NCI-H1417 (cell line): ENCODE measurements at regions not wholly inside any gene's neighbourhood (a gene's known extent, or its start where the extent isn't known, plus 50 kb on each side); places are given as distances from the start of the nearest gene placed in this dataset.

Experiments used
- DNase-seq, 3 experiments: peaks; one replicate each; lab custom pipeline; 2025; lab: John Stamatoyannopoulos, UW

DNA sequence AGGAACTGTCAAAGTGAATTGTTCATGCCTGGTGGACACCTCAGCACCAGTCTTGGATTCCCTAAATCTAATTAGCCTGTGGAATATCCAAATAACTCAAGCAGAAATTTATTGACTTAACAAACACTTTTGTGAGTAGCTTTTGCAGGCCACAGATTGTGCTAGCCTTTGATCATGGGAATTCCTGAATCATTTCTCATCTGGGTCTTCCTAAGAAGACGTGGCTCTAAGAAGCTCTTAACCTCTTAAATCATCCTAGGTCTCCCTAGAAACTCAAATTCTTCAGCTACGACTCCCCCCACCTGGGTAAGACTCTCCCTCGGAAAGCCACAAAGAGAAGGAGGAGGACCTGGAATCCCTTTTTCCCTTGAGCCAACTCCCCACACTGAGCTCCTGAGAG is 53.8 kb upstream of the PSEN2 start:
- no peak for DNase-seq

DNA sequence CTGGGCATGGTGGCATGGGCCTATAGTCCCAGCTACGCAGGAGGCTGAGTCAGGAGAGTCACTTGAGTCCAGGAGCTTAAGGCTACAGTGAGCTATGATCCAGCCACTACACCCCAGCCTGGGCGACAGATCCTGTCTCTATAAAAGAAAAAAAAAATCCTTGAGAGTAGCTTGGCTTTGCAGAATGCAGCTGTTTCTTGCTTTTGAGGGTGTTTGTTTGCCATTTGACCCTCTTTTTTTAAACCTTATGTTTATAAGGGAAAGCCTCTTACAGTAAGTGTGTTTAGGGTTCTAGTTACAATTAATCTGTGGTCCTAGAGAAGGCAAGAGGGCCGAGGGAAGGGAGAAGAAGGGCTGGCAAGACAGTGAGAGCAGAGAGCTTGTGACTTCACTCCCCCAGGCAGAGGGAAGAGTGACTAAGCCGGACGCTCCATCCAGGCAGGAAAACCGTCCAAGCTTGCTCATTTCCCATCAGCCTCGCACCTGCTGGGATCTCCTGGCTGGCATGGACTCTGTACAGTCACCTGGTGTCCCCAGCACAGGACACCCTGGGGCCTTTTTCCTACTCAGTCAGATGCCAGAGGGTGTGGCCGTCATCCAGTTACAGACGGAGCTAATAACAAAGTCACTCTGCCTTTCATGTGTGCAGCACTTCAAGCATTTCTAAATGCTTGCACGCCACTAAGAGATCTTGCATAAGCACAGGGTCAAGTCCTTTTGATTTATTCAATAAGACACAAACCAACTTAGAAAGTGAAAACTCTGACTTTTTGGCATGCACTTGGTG is 55.5 kb upstream of the PSEN2 start:
- DNase-seq = peak; percentile 77 to 87 (median 78)

DNA sequence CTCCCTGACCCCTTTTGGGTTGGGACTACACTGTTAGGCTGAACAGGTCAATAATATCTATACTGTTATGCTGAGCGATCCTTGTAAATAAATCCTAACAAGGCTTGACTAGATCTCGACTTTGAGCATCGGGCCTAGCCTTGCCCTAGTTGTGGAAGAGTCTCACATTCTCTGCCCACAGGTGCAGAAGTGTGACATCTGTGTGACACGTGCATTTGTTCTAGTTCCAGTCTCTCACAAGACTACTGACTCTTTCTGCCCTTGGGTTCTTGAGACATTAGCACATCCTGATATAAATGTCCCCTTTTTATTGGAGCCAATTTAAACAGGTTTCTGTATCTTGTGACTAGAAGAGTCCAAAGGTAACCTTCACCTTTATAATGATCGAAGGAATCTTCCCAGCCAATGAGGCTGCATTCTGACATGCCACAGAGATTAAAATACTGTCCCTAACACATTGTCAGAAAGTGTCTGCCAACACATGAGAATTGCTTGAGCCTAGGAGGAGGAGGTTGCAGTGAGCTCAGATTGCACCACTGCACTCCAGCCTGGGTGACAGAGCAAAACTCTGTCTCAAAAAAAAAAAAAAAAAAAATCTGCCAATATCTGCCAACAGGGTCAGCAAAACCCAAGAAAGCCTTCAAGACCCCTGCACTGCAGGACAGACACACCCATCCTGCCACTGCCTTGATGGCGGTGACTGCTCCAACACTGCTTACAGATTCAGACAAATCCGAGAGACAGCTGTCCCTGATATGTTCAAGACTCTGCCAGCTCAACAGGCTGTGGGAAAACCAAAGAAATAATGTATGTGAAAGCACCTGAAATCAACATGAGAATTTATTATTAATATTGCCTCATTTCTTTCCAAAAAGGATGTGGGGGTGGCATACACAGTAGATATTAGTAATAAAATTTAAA is 56.5 kb upstream of the PSEN2 start:
- no peak for DNase-seq

DNA sequence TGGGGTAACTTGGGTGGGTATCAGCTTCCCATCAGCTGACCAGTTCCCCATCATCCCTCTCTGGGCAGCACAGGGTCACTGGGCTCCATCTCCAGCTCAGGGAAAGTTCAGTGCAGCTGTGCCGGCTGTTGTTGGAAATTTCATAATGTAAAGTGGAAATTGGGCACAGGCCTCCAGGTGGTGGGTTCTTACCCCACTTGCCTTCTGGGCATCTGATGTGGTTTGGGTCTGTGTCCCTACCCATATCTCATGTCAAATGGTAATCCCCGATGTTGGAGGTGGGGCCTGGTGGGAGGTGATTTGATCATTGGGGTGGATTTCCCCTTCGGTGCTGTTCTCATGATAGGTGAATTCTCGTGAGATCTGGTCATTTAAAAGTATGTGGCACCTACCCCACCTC is 59.7 kb upstream of the PSEN2 start:
- DNase-seq = no peak

DNA sequence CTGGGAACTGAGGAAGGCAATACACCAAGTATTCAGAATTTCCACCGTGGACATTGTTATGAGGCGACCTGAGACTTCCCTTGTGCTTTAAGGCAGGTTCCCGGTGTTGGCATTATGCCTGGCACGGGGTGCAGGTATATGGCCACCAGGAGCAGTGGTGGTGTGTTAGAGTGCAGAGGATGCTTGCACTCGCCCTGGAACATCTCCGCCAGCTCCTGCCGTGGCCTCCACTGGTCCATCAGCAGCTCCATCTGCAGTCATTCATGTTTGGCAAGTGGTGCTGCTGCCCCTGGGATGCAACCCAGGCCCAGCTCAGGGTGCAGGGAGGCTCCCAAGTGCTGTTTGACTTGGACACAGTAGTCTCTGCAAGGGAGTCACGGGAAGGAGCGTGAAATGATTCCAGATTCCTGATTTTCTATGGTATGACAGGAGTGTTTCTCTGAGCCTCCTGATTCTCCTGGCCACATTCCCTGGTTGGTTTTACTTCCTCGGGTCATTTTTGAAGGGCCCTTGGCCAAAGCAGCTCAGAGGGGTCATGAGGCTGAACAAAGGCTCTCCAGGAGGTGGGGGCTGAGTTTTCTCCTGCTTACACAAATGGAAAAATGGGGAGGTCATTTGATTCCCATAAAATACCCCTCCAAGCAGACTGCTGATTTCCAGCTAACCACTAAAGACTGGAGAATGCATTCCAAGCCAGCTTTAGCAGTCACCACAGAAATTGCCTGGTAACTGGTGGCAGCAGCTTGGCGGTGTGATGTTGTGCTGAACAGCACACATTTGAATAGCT is 60.4 kb upstream of the PSEN2 start:
- no peak for DNase-seq

DNA sequence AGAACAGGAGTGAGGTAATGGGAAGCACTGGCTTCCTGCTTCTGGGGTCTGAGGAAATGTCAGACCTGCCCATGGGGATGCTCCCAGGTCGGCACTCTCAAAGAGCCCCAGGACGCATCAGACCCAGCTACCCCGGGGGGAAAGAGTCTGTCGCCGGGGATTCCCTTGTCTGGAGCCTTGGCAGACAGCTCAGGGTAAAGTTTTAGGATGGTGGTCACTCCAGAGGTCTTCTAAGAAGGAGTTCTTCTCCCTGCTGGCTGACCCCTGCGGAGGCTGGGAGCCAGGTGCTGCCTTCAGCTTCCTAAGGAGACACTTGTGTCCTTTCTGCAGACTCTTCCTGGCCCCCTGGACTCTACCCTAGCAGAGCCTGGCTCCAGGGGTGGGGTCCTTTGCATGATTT is 61.9 kb upstream of the PSEN2 start:
- DNase-seq = no peak

DNA sequence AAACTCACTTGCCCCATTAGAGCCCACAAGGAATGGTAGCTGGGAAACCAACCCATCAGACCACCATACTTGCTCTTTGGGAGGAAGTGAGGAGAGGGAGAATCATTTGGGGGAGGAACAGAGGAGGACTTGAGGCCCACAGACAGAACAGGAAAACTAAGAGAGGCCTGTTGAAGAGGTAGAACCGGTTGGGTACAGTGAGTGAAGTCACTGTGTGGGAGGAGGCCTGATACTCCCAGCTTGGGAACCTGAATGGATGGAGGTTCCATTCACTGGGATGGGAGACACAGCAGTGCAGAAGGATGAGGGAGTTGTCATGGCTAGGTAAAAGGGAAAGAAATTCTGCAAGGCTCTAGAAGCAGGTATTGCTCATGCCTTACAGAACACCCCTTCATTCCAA is 63.4 kb upstream of the PSEN2 start:
- DNase-seq = no peak

DNA sequence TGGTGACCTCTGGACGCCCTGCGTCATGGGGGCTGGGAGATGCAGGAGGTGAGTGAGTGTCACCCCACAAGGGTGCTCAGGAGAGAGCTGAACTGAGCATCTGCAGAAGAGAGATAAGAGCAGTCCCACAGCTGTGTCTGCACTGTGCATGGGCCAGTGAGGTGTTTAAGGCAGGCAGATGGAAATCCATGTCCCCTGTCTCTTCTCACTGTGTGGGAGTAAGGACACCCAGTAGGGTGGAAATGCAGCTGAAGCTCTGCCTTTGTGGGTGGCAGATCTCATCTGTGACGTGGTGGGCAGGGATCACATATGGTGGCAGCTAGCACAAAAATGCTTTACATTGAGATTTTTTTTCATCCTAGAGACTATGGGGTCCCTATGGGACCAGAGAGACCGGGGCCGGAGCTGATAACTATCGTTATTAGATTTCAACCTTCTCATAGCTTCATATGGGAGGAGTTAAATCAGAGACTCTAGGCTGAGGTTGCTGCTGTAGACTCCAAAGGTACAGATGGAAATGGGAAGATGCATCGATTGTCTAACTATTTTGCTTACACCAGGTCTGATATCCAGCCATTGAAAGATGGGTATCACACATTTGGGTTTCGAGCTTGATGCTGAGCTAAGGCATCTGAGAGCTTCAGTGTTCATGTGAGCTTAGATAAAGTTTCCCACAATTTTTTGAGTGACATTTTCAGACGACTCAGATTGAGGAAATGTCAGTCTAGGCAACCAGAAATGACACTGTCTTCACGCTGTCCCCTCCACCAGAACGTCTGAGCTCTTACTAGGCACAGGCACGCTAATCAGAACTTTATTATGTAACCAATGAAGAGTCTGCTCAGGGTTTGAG is 65.3 kb upstream of the PSEN2 start:
- DNase-seq = no peak

DNA sequence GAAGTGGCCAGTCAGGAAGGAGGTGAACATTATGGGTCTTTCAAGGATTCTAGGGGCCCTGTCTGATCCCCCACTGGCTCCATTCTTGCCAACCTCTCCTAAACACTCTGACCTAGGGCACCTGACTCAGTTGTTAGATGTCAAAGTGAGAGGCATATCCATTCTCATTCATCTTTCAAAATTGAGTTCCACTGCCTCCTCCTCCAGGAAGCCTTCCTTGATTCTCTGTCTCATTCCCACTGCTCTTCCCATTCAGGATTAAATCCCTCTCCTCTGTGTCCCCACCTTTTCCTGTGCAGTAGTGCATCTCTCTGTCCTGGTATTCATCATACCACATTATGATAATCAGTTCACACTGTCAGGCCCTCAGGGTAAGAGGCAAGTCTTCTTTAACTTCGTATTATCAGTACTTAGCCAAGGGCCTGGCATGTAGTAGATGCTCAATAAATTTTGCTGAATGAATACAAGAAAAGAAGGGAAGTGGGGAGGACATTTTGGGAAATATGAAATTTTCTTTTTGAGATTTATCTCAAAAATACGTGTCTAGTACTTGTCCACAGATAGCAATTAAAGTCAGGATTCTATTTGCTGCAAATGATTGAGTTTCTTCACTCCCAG is 61.8 kb upstream of the ITPKB start:
- no peak for DNase-seq

DNA sequence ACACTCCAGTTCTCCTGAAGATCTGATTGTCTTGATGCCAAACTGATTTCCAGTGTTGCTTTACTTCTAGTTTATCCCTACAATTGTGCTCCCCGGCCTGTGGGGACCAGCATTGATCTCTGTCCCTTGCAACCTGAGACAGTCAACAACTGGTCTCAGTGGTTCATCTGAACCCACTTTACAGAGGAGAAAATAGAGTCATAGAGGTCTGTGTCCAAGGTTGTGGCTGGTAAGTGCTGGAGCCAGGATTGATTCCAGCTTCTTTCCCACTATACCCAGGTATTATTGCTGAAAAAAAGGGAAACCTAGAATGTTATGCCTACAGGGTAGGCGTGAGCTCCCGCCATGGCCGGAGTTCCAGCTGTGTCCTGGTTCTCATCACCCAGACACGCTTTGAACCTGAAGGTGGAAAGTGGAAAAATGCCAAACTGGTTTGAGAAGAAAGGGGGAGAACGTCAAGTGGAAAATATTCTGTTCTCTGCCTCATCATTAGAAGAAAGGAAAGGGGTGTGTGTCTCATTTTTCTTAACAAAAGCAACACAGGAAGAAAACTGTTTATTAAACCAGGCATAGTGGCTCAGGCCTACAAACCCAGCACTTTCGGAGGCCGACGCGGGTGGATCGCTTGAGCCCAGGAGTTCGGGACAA is 60.7 kb upstream of the ITPKB start:
- no peak for DNase-seq

DNA sequence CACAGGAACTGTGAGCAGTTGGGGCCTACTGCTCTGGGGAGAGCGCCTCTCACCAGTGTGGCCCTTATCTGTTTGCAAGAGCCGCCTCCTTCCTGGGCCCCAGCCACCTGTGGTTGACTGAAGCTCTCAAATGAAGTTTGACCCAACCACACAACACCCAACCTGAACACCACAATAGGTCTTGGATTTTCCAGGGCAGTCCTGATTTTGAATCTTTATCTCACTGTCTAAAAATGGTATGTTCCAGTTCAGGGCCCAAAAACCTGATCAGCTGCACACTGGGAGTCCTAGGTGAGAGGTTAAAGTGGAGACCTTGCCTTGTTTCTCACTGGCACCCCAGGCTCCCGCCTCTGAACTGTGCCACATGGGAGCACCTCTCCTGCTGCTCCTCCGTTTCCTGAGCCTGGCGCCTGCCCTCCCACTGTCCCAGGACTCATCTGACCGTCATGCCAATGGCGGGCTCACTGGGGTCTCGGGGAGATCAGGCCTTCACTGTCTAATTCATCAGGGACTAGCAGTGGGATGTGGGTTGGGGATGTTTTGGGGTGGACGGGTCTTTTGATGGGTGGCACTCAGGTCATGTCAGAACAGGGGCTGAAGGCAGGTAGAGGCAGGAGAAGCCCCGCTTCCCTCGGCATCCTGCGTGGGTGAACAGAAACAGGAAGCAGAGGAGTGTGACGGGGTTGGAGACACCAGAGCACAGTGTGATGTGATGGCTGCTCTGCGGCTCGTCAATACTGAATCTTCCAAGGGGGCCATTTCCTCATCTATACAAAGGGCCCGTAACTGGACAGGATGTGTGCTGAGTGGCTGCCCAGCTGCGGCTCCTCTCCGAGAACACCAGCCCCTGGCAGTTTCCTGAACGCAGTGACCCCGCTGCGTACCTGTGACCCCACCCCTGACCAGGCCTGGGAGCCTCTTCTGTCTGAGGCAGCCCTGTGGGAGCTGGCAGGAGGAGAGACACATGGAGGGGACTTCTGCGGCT is 59.6 kb upstream of the ITPKB start:
- no peak for DNase-seq

DNA sequence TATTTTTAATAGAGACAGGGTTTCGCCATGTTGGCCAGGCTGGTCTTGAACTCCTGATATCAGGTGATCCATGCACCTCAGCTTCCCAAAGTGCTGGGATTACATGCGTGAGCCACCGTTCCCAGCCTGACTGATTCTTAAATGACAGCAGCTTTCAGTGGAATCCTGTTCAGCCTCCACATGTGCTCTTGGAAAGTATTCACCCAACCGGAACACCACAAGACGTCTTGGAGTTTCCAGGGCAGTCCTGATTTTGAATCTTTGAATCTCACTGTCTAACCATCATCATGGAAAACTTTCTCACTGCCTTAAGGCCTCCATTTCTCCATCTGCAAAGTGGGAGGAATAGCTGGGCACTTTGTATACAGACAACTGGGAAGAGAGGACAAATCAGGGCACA is 58.1 kb upstream of the ITPKB start:
- no peak for DNase-seq

DNA sequence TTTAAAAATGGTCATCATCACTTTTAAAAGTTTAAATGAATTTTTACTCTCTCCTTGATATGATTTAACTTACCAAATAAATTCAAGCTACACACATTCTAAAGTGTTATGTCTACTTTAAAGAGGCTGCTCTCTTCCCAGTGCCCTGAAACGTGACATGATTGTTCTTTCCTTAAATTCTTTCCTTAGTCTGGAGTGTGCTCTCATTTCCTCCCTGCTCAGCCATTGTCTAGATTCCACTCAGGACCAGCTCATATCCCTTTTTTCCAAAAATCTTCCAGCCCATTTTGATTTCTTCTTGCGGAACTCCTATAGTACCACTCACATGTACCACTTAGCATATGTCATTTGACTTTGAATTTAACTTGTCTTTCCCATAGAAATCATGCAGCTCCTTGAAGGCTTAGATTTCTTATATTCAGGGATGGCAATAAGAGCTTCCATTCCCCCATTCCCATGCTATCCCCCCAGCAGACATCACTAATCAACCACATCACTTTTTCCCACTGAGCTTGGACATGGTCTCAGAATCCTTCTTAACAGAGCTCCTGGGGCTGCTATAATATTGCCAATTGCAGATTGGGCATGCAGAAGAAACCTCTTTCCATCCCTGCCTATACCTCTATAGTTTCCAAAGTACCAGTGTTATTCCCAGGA is 54.7 kb upstream of the ITPKB start:
- DNase-seq = no peak

DNA sequence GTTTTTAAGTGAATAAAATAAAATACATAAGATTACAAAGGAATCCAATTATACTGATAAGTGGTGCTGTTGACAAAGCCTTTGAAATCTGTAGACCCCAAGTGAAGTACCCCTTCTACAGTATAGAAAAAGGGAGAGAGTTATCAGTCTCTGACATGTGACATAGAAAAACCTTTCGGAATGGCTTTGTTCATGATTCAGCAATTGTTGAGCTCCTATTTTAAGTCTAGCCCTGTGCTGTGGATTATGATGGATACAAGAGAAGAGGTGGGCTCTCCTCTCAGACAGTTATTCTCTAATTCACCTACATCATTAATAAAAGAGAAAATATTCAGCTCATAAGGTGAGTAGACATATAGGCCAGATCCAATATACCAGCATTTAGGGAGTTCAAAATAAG is 53.3 kb upstream of the ITPKB start:
- DNase-seq = no peak

DNA sequence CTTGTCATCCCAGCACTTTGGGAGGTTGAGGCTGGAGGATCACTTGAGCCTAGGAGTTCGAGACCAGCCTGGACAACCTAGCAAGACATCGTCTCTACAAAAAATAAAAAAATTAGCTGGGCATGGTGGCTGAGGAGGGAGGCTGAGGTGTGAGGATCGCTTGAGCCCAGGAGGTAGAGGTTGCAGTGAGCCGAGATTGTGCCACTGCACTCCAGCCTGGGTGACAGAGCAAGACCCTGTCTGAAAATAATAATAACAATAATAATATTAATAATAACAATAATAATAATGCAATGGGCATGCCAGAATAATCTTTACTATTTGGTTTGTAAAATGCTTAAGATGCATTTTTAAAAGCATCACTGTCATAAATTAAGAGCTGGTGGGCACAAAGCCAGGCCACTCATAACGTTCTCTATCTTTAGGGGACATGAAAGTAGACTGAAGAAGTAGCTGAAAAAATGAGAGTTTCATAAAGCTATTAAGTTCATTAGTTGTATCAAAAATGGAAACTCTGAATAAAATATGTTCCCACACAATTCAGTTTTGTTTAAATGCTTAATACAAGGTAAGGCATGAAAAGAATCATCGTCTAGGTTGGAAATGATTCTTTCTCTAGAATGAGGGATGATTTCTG is 51.6 kb upstream of the ITPKB start:
- DNase-seq = no peak

DNA sequence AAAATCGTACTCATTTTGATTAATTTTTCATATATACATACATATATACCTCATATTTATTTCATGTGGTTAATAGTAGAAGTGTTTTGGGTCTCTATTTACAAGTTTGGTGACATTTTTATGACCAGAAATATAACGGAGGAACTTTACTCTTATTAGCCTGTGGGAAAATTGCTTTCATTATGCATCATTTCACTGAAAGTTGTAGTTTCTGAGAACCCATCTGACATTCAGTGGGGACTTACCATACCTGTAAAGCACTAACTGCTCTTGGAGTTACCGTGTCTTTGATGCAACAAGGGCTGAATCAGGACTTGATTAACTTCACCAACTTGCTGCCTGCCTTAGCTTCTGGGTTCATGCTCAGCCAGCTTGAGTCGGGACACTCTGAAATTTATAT is 49.9 kb upstream of the ITPKB start:
- DNase-seq = no peak
